NAMALWA (cell line): ENCODE measurements at regions not wholly inside any gene's neighbourhood (a gene's known extent, or its start where the extent isn't known, plus 50 kb on each side); places are given as distances from the start of the nearest gene placed in this dataset.
A peak's percentile ranks its signal among the peaks of the same experiment; 100 is the strongest.

Source experiments
- DNase-seq: peaks from one replicate; pipeline ENCODE4 v3.0.0-alpha.2; 2015; ENCODE audit warnings: low spot score

GRCh38 chr14:83455561-83455960 lies 1921.9 kb upstream of the SEL1L start:
- DNase-seq: no peak

GRCh38 chr14:83461521-83461920 lies 1927.9 kb upstream of the SEL1L start:
- no peak for DNase-seq

GRCh38 chr14:83462759-83463158 lies 1929.1 kb upstream of the SEL1L start:
- no peak for DNase-seq

DNA sequence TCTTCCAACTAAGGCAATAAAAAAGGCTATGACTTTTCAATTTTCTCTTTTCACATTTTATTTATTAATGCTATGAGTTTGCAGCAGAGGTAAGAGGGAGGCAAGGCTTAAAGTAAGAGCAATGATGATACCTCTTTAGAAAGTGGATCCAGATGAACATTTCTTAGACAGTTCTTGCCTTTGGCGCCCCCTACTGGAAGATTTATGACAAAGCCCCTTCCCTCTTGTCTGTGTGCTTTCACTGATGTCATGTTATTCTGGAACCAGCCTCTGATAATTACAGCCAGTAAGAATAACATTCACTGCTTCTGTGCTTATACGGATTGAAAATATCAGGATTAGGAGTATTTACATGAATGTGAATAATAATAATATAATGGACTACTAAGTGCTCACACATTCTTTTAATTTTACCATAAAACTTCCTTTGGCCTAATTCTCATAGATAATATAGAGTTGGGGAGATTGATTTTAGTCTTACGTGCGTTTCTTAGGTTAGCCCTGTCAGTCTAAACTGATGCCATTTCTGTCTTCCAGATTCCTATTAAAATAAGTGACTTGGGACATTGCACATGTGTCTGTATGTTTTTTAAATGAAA lies 1929.9 kb upstream of the SEL1L start:
- peak; percentile 74 for DNase-seq

DNA sequence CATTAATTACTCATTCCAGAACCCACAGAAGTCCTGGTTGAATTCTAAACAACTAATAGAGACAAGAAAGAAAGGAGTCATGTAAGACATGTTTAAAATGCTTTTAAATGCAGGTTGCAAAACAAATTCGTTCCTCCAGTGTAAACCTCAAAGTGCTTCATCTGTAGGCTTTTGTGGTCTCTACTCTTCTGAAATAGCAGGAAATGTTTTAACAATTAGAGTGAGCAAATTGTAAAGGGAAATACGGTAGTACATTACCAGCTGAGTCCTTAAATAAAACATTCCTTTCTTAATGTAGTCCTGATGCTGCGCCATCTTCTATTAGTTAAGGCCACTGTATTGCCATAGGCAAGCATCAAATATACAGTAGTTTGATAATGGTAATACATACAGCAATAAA lies 1934.2 kb upstream of the SEL1L start:
- DNase-seq: no peak

- DNase-seq: no peak
Observed at GRCh38 chr14:83470466-83470865, 1936.8 kb upstream of the SEL1L start.

DNA sequence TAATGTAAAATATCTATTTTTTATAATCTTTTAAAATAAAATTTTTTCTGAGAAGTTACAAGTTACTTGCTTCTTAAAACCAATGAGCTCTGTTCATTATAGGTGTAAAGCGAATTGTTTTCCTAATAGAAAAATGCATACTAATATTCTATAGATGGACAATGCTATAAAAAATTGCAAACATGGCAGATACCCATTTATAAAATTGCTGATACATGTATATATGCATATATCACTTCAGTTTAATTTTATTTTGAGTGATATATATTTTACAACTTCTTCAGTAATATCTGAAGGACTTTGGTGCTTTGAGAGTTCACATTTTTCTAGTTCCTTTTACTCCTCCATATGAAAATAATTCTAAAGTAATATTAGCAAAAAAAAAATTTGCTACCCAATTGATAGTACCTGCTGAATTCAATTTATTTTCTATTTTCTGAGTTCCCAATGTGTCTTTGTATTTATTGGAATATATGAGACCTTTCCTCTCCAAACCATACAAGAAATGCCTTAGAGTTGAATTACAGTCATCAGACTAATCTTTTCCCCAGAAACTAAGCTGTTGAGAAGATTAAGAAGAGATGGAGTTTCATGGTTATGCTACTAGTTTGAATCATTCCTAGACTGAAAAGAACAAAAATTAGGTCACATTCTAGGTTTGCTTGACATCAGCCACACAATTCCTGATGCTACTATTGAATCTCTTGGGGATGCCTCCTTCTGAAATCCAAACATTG lies 1937.5 kb upstream of the SEL1L start:
- no peak for DNase-seq

DNA sequence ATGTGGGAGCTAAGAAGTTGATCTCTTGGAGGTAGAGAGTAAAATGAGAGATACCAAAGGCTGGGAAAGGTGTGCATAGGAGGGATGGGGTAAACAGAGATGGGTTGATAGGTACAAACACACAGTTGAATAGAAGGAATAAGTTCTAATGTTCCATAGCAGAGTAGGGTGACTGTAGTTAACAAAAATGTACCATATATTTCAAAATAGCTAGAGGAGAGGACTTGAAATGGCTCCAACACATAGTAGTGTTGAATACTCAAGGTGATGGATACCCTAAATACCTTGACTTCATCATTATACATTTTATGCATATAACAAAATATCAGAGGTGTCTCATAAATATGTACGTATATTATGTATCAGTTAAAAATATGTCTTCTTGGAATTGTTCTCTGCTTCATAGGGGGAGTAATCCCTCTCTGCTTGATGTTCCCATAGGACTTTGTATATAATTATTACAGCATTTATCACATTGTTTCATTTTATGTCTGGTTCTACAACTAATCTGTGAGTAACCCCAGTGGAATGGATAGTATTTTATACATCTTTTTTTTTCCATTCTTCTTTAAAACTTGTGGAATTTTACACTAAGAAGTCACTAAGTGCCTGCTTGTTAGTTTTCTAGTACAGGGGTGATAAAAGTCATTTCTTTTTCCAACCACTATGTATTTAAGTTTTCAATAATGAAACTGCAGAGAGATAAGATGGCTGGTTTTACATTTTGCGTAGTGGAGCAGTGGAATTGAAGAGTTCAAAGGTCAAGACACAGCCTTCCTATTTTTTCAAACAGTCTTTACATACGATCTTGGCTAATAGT lies 1940.0 kb upstream of the SEL1L start:
- no peak for DNase-seq

GRCh38 chr14:83478741-83479140 lies 1945.1 kb upstream of the SEL1L start:
- no peak for DNase-seq

- no peak for DNase-seq
Observed at GRCh38 chr14:83483063-83483462, 1949.4 kb upstream of the SEL1L start.

DNA sequence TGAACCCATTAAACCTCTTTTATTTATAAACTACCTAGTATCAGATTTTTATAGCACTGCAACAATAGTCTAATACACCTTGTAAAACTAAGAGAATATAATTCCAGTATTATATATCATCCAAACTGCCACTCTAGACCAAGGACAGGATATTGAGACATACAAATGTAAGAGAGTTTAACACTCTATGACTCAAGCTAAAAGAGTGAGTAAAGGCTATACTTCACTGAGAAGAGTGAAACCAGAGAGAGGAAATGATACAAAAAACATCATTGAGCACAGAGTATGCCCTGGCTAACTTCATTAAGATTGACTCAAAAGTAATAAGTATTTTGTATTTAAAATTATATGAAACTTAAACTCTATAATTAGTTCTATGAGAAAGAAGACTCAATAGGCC lies 1951.9 kb upstream of the SEL1L start:
- DNase-seq: no peak

DNA sequence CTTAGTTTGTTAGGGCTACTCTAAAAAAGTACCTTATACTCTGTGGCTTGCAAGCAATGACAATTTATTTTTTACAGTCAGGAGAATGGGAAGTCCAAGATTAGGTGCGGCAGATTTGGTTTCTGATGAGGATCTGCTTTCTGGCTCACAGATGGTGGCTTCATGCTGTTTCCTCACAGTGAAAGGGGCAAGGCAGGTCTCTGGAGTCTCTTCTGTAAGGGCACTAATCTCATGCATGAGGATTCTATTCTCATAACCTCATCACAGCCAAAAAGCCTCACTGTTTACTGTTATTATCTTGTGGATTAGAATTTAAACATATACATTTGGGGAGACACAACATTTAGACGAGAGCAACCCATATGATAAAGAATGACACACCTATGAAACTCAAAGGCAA lies 1957.4 kb upstream of the SEL1L start:
- DNase-seq: no peak

- DNase-seq: no peak
Observed at GRCh38 chr14:83520837-83521236, 1987.2 kb upstream of the SEL1L start.

DNA sequence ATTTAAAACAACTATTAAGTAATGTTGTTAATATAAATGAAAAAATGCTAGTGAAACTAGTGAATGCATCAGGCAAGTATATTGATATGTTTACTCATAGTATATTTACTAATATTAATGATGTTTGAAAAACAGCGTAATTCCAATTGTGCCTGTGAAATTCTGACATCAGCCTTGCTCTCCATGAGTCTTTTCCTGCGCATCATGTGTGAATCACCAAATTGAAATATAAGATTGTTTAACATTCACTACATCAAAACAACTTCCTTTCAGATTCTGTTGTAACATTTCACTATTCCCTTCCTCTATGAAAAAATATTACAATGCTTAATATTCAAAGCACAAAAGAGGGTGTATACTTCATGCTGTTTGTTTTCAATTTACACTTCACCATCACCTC lies 1995.9 kb upstream of the SEL1L start:
- no peak for DNase-seq

DNA sequence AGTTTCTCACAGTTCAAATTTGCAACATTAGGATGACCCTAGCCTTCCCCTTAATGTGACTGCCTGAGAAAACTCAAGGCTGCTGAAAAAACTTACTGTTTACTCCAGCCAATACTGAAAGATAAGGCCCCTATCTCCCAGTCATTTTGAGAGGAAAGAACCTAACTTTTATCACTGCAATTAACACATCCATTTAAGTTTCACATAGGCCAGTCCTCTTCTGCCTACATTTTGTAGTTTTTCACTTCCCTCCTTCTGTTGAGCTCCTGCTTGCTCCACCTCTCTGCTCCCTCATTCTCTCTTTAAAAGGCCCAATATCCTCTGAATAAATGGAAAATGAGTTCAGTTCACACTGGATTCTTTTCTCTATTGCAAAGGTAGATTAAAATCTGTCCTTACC lies 1996.2 kb upstream of the FLRT2 start:
- no peak for DNase-seq

DNA sequence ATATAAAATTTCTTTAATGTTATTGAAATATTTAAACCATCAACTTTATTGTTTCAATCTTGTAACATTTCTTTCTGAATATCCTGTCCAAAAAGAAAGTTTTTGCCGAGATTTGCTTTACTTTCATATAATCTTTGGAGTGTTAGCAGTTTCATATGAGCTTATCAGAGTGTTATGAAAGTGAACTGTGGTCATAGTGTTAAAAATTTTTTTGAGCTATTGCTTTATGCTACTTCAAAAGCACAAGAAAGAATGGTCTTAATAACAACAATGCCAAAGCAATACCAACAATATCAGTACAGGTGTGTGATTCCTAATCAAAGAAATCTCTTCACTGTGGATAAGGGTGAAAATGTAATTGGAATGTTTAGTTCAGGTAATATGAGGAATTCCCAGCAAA lies 1994.9 kb upstream of the FLRT2 start:
- no peak for DNase-seq

DNA sequence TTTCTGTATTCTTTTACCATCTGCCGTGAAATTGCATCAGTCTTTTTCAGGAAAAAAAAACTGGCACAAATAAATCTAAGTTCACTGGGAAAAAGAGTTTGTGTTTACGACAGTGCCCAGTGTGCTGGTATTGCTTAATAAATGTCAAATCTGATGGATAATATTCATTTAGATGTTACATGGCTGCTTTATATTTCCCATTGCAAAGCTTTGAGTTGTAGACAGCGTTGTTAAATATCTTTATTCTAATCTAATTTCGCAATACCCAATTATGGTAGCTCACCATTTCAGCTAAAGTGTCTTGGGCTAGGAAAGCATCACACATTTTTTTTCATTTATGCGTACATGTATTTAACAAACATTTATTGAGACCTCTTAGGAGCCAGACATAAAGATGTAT lies 1994.5 kb upstream of the FLRT2 start:
- DNase-seq: no peak

DNA sequence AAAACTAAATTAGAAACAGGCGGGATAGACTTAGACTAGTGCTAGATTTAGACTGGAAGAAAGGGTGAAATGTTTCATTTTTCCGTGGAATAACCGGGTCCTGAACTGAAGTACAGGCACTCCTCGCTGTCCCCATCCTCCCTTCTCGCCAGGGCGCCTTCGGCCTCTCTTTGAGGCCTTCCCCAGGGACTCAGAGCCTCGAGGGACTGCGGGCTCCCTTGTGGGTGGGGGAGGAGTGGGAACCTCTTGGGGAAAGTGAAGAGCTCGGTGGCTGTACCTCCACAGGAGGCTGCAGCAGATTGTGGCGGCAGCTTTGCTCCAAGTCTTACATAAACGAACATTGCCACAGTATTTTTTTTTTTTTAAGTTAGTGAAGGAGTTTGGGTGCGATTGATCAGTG lies 1988.8 kb upstream of the FLRT2 start:
- no peak for DNase-seq

DNA sequence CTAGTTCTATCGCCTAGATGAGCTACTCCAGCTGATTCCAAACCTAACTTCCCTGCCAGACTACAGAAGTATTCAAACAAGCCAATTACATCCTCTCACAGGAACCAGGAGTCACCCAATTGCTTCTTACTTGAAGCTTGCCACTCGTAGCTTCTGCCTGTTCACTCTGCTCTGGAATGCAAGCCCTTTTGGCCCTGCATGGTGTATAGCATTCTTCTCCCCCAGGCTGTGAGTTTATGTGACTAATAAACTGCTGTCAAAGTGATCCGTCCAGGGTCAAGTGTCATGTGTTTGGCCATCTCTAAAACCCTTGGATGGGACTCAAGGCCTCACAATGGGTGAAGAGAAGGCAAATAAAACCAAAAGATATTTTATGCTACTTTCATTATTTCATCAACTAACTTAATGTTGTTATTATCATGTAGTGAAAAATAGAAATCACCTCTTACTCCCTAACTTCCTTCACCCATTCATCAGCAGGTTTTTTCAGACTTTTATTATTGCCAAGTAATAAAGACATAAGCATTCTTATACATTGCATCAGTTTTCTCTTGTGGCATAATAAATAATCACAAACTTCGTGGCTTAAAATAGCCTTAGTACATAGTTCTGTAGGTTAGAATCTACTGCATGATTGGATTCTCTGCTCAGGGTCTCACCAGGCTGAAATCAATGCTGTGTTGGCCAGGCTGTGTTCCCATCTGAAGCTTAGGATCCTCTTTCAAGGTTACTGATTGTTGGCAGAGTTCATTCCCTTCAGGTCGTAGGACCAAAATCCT lies 1981.7 kb upstream of the FLRT2 start:
- no peak for DNase-seq

DNA sequence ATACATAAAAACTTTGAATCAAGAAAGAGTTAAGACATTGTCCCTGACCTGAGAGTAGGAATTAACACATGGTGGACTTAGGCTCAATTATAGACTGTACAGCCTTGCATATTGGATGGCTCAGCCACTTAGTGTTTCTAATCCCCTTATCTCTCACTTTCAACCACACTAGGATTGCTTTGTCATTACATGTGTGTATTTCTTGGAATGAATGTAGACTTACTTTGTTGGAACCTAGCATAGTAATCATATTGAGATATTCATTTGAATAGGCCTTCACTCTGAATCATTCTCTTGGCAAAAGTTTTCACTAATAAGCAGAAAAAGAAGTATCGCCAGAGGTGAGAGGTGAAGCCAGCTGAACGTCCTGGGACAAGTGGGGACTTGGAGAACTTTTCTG lies 1973.9 kb upstream of the FLRT2 start:
- no peak for DNase-seq

DNA sequence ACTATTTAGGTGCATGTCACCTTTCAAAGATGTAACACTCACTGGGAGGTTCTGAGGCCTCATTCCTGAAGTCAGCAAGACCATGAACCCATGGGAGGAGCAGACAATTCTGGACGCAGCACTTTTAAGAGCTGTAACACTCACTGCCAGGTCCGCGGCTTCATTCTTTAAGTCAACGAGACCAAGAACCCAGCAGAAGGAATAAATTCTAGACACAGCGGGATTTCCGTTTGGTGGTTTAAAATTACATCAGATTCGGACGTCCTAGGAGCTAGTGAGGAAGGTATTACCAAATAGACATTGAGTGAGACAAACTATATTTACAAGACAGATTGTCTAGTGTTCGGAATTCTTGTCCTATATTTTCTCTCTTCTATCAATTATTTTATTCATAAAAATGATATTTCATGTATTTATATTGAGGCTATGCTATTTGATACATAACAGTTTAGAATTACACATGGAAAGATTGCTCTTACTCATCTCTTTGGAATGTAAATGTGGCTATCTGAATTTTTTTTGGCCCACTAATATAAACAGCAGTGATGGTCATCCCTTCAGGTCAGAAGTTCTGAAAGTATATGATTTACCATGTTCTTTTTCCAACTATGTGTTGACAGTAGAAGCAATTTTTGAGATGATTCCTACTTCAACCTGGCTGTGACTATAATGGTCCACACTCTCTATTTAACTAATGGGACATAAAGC lies 1973.0 kb upstream of the FLRT2 start:
- DNase-seq: no peak

- no peak for DNase-seq
Observed at GRCh38 chr14:83558946-83559345, 1971.0 kb upstream of the FLRT2 start.
